HL-60 (cell line): ENCODE measurements at regions not wholly inside any gene's neighbourhood (a gene's known extent, or its start where the extent isn't known, plus 50 kb on each side); places are given as distances from the start of the nearest gene placed in this dataset.
"Not testable (repeated sequence)": the region's sequence is repeated elsewhere in the genome, so short reads cannot be mapped to it uniquely, and the experiment has no call there.

Source experiments
- CTCF ChIP-seq: IDR thresholded peaks from one replicate; pipeline ENCODE4 v1.5.1; 2011; ENCODE audit warnings: low read length, control low read depth, inconsistent platforms; ENCODE audit not compliant: insufficient read depth
- GABPA ChIP-seq: IDR thresholded peaks from 2 replicates; pipeline ENCODE4 v1.6.1; 2012; ENCODE audit warnings: low read depth
- POLR2AphosphoS5 ChIP-seq: IDR thresholded peaks from 2 replicates; pipeline ENCODE4 v1.6.1; 2012; ENCODE audit warnings: low read depth
- REST ChIP-seq: IDR thresholded peaks from 2 replicates; pipeline ENCODE4 v1.6.1; 2012; ENCODE audit warnings: low read depth; ENCODE audit not compliant: insufficient replicate concordance
- SPI1 ChIP-seq: IDR thresholded peaks from 2 replicates; pipeline ENCODE4 v1.6.1; 2012; ENCODE audit warnings: low read depth, mild to moderate bottlenecking, borderline replicate concordance

- not testable (repeated sequence) for TF ChIP-seq CTCF, POLR2AphosphoS5, GABPA, REST, SPI1
These were observed 67.9 kb upstream of the NPAS2 start for GRCh38 chr2:100751871-100752625.
